Fibroblast of lung (primary cell): ENCODE measurements at regions not wholly inside any gene's neighbourhood (a gene's known extent, or its start where the extent isn't known, plus 50 kb on each side); places are given as distances from the start of the nearest gene placed in this dataset.

Experiments used
- DNase-seq, 2 donors: peaks; one replicate each; pipeline versions ENCODE4 v3.0.0 to v3.0.0-alpha.2; 2010; ENCODE audit warnings: low read depth in 2 of 2
- H2AFZ ChIP-seq: 2 replicates; pipeline ENCODE4 v1.5.1; 2012; ENCODE audit warnings: low read length, control low read depth, inconsistent platforms
- H3K27ac ChIP-seq: 2 replicates; pipeline ENCODE4 v1.5.1; 2011; ENCODE audit warnings: low read length, control low read depth; ENCODE audit not compliant: insufficient read depth
- H3K27me3 ChIP-seq: 2 replicates; pipeline ENCODE4 v1.5.1; 2011; ENCODE audit warnings: mild to moderate bottlenecking, low read length; ENCODE audit not compliant: control insufficient read depth, insufficient read depth
- H3K36me3 ChIP-seq: 2 replicates; pipeline ENCODE4 v1.5.1; 2011; ENCODE audit warnings: low read length; ENCODE audit not compliant: control insufficient read depth, insufficient read depth
- H3K4me1 ChIP-seq: 2 replicates; pipeline ENCODE4 v1.5.1; 2011; ENCODE audit warnings: low read length; ENCODE audit not compliant: control insufficient read depth, insufficient read depth; ENCODE audit errors: extremely low read depth
- H3K4me2 ChIP-seq: 2 replicates; pipeline ENCODE4 v1.5.1; 2011; ENCODE audit warnings: low read length, control low read depth; ENCODE audit not compliant: insufficient read depth; ENCODE audit errors: extremely low read depth
- H3K4me3 ChIP-seq, 4 experiments: fragments of 200-600 bp in 1 of 4; sonication (generic) in 1 of 4; replicated peaks in 1 of 4; 2 replicates each; pipeline ENCODE4 v1.5.1; 2011 to 2016; ENCODE audit warnings: low read length in 4 of 4, low read depth in 3 of 4, mild to moderate bottlenecking in 3 of 4, control low read depth in 2 of 4, inconsistent platforms in 1 of 4, mixed read lengths in 1 of 4; ENCODE audit not compliant: insufficient read depth in 1 of 4; ENCODE audit errors: control extremely low read depth in 1 of 4
- H3K79me2 ChIP-seq: 2 replicates; pipeline ENCODE4 v1.5.1; 2012; ENCODE audit warnings: mild to moderate bottlenecking, low read length, inconsistent platforms; ENCODE audit not compliant: control insufficient read depth, insufficient read depth
- H3K9ac ChIP-seq: 2 replicates; pipeline ENCODE4 v1.5.1; 2011; ENCODE audit warnings: mild to moderate bottlenecking, low read length, control low read depth; ENCODE audit not compliant: insufficient read depth
- H3K9me3 ChIP-seq: 2 replicates; pipeline ENCODE4 v1.5.1; 2012; ENCODE audit warnings: low read depth, low read length; ENCODE audit not compliant: control insufficient read depth, insufficient read depth
- H4K20me1 ChIP-seq: 2 replicates; pipeline ENCODE4 v1.5.1; 2011; ENCODE audit warnings: low read length; ENCODE audit not compliant: control insufficient read depth, insufficient read depth; ENCODE audit errors: extremely low read depth
- EZH2 ChIP-seq: IDR thresholded peaks from 2 replicates; pipeline ENCODE4 v1.5.1; 2012; ENCODE audit warnings: low read length, control low read depth, mild to moderate bottlenecking; ENCODE audit errors: missing control alignments
- TF ChIP-seq, protein P1 (sequence below), 2 donors: IDR thresholded peaks in 1 of 2; conservative IDR thresholded peaks in 1 of 2; 1 replicate in 1 of 2; 2 replicates in 1 of 2; pipeline ENCODE4 v1.5.1; 2011 to 2012; ENCODE audit warnings: low read length in 2 of 2, control low read depth in 1 of 2, inconsistent platforms in 1 of 2, low read depth in 1 of 2, mild to moderate bottlenecking in 1 of 2

DNA sequence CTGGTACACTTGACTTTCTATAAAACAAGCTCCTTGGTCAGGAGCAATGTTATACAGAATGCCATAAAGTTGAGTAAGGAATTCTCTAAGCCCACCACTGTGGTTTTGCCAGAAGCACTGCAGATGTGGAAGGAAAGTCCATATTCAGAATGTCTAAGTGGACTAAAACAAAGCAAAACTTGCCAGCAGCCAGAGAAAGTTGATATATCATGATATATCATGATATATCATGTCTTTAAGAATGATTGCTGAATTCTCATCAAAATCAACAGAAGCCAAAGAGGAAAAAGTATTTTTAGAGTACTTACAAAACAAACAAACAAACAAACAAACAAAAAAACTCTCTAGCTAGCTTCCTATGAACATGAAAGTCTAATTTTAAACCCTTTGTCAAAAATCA, 424.8 kb upstream of the OR4E1 start:
- no peak overlapping the region for H3K4me2 ChIP-seq
- H2AFZ ChIP-seq = no peak overlapping the region
- no peaks in the 10 kb centered on the region for H3K4me1 ChIP-seq
- no peak overlapping the region for H3K9ac ChIP-seq
- no peaks in the 10 kb centered on the region for H3K27me3 ChIP-seq
- no peak overlapping the region for H3K27ac ChIP-seq
- TF ChIP-seq, protein P1, sequence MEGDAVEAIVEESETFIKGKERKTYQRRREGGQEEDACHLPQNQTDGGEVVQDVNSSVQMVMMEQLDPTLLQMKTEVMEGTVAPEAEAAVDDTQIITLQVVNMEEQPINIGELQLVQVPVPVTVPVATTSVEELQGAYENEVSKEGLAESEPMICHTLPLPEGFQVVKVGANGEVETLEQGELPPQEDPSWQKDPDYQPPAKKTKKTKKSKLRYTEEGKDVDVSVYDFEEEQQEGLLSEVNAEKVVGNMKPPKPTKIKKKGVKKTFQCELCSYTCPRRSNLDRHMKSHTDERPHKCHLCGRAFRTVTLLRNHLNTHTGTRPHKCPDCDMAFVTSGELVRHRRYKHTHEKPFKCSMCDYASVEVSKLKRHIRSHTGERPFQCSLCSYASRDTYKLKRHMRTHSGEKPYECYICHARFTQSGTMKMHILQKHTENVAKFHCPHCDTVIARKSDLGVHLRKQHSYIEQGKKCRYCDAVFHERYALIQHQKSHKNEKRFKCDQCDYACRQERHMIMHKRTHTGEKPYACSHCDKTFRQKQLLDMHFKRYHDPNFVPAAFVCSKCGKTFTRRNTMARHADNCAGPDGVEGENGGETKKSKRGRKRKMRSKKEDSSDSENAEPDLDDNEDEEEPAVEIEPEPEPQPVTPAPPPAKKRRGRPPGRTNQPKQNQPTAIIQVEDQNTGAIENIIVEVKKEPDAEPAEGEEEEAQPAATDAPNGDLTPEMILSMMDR (conservative IDR thresholded peaks at IDR 0.05 in 1 of 2, IDR thresholded peaks at IDR 0.05 in 1 of 2; ENCODE audit: low read depth in 1 of 2, low read length in 2 of 2) = no peak
- no peak for TF ChIP-seq EZH2
- H3K36me3 ChIP-seq = no peaks in the 10 kb centered on the region
- no peak overlapping the region for H3K4me3 ChIP-seq
- H3K79me2 ChIP-seq = no peaks in the 10 kb centered on the region
- H4K20me1 ChIP-seq = no peaks in the 10 kb centered on the region
- no peak for DNase-seq
- H3K9me3 ChIP-seq = no peaks in the 10 kb centered on the region

DNA sequence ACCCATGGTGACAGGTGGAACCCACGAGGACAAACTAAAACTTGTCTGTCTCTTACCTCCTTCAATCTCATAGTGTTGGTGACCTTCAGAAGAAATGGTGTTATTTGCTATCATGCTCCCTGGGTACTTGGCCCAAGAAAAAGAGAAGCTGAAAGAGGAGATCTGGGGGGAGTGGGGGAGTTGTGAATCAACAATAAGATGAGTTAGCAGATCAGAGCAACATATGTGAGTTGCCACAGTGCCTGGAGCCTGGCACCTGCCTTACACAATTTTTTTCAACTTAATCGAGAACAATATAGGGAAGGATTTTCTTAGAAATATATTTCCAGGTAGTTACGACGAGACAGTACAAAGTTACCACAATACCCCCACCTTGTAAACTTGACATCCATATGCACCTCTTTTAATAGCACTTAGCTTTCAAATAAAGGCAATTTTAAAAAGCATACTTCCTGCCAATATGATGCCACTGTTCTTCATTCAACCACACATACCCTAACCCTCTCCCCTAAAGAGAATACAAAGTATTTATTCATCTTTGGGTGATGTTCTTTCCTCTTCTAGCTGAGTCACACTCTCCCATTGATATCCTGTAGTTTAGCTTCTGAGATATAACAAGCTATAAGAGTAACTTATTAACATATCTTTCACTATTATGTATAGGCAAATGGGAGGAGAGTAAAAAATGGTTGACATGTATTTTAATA, 424.1 kb upstream of the OR4E1 start:
- no peaks in the 10 kb centered on the region for H3K79me2 ChIP-seq
- TF ChIP-seq EZH2 = no peak
- TF ChIP-seq, protein P1 (conservative IDR thresholded peaks at IDR 0.05 in 1 of 2, IDR thresholded peaks at IDR 0.05 in 1 of 2; ENCODE audit: low read depth in 1 of 2, low read length in 2 of 2) = no peak
- H3K4me1 ChIP-seq = no peaks in the 10 kb centered on the region
- H3K36me3 ChIP-seq = no peaks in the 10 kb centered on the region
- no peak overlapping the region for H3K27ac ChIP-seq
- no peaks in the 10 kb centered on the region for H3K9me3 ChIP-seq
- no peaks in the 10 kb centered on the region for H4K20me1 ChIP-seq
- H3K4me2 ChIP-seq = no peak overlapping the region
- no peak overlapping the region for H3K9ac ChIP-seq
- no peak overlapping the region for H2AFZ ChIP-seq
- no peaks in the 10 kb centered on the region for H3K27me3 ChIP-seq
- no peak overlapping the region for H3K4me3 ChIP-seq
- no peak for DNase-seq

DNA sequence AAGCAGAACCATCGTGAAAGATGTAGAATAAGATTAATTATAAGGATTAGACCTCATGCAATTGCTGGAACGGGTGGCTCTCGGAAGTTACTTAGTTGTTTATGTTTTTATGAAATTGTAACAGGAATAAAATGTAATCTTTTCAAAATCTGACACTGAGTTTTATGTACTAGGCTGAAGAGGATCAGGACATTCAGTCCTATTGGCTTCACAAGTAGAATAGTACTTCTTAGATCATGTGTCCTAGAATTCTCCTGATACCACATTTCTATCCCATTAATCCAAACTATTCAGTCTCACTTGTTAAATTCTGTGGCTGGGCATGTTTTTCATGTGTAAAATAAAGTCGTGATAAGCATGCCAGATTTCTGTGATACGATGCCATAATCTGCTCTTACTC, 423.5 kb upstream of the OR4E1 start:
- H3K9me3 ChIP-seq = no peaks in the 10 kb centered on the region
- H3K27me3 ChIP-seq = no peaks in the 10 kb centered on the region
- no peaks in the 10 kb centered on the region for H3K4me1 ChIP-seq
- TF ChIP-seq, protein P1 (conservative IDR thresholded peaks at IDR 0.05 in 1 of 2, IDR thresholded peaks at IDR 0.05 in 1 of 2; ENCODE audit: low read depth in 1 of 2, low read length in 2 of 2) = no peak
- no peak overlapping the region for H2AFZ ChIP-seq
- no peak for DNase-seq
- H3K36me3 ChIP-seq = no peaks in the 10 kb centered on the region
- H3K79me2 ChIP-seq = no peaks in the 10 kb centered on the region
- H3K4me2 ChIP-seq = no peak overlapping the region
- H4K20me1 ChIP-seq = no peaks in the 10 kb centered on the region
- no peak overlapping the region for H3K4me3 ChIP-seq
- no peak overlapping the region for H3K27ac ChIP-seq
- H3K9ac ChIP-seq = no peak overlapping the region
